C4-2B (cell line): ENCODE measurements at regions not wholly inside any gene's neighbourhood (a gene's known extent, or its start where the extent isn't known, plus 50 kb on each side); places are given as distances from the start of the nearest gene placed in this dataset.

Source experiments
- H3K27ac ChIP-seq: fragments of 450-650 bp; 2 replicates; pipeline ENCODE4 v1.5.1; 2017
- CTCF ChIP-seq: fragments of 450-650 bp; conservative IDR thresholded peaks from 2 replicates; pipeline ENCODE4 v1.5.1; 2017; ENCODE audit warnings: mild to moderate bottlenecking
- ZFX ChIP-seq: fragments of 450-650 bp; IDR thresholded peaks from 2 replicates; pipeline ENCODE4 v1.6.1; 2017

- TF ChIP-seq ZFX (no peak), CTCF (no peak)
- no peak overlapping the region for H3K27ac ChIP-seq
Observed at GRCh38 chr12:89951050-89951693, 242.5 kb upstream of the ATP2B1 start.

DNA sequence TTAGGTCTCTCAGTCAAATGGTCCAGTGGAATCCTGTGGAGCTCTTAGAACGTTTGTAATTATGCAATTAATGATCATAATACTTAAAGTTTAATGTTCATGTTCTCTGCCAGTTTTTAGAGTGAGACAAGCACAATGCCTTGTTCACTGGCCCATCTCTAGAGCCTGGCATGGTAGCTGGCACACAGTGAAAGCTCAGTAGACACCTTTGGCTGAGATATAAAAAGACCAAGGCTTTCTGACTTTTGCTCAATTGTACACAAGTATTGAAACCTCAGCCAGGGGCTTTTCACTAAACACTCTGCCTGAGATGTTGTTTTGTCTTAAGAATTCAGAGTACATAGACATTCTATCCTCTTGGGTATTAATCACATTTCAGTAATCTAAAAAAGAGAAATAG lies 241.8 kb upstream of the ATP2B1 start:
- TF ChIP-seq CTCF (no peak), ZFX (no peak)
- peak overlapping the region; percentile 36; the same call in 1 of the 2 replicates for H3K27ac ChIP-seq

- TF ChIP-seq CTCF: peak; percentile 34
- no peak for TF ChIP-seq ZFX
- no peak overlapping the region for H3K27ac ChIP-seq
Observed at GRCh38 chr12:89949457-89950195, 241.0 kb upstream of the ATP2B1 start.

GRCh38 chr12:89948271-89949175 lies 239.9 kb upstream of the ATP2B1 start:
- TF ChIP-seq CTCF (no peak), ZFX (no peak)
- H3K27ac ChIP-seq: no peak overlapping the region

GRCh38 chr12:89947437-89948270 lies 239.0 kb upstream of the ATP2B1 start:
- TF ChIP-seq CTCF: no peak
- TF ChIP-seq ZFX: no peak
- H3K27ac ChIP-seq: no peak overlapping the region

DNA sequence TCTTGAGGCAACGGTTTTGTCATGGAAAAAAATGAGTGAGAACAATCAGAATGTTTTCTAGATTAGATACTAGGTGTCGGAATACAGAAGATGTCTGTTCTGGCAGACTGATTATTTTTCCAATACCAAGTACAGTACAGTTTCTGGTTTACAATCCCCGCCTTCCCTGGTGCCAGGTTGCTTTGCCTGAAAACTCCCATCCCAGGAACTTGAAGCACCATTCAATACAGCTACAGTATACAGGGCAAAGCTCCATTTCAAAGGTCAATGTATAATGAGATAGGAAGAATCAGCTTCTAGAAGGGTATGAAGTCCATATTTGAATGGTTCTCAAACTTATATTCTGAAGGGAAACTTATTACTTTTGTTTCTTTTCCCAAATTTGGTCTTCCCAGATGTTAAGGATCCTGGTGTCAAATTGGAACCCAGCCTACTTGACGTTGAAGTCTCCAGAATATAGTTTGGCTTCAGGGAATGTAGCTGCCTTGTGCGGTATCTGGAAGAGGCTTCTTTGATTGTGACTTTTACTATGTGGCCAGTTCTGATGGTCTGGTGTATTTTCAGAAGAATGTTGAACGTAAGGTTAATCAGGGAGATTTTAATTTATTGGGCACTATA lies 238.0 kb upstream of the ATP2B1 start:
- TF ChIP-seq CTCF (no peak), ZFX (no peak)
- no peak overlapping the region for H3K27ac ChIP-seq
